Epithelial cell of esophagus (primary cell): ENCODE measurements at regions not wholly inside any gene's neighbourhood (a gene's known extent, or its start where the extent isn't known, plus 50 kb on each side); places are given as distances from the start of the nearest gene placed in this dataset.

Source experiments
- DNase-seq: peaks from one replicate; pipeline ENCODE4 v3.0.0; 2010; ENCODE audit warnings: low read depth
- H3K4me3 ChIP-seq: 2 replicates; pipeline ENCODE4 v1.5.1; 2011; ENCODE audit warnings: mild to moderate bottlenecking, low read length, control low read depth
- CTCF ChIP-seq: IDR thresholded peaks from 2 replicates; pipeline ENCODE4 v1.5.1; 2011; ENCODE audit warnings: low read depth, mild to moderate bottlenecking, low read length, control low read depth, inconsistent platforms; ENCODE audit not compliant: insufficient read depth; ENCODE audit errors: missing control alignments

- TF ChIP-seq CTCF: no peak
- no peak overlapping the region for H3K4me3 ChIP-seq
- DNase-seq: no peak
Measured at GRCh38 chr15:69854001-69854400, 243.7 kb downstream of the TLE3 start.

GRCh38 chr15:69854521-69855181, 243.1 kb downstream of the TLE3 start:
- DNase-seq: no peak
- no peak overlapping the region for H3K4me3 ChIP-seq
- no peak for TF ChIP-seq CTCF

GRCh38 chr15:69855258-69856000, 242.3 kb downstream of the TLE3 start:
- no peak for TF ChIP-seq CTCF
- no peak overlapping the region for H3K4me3 ChIP-seq
- no peak for DNase-seq

GRCh38 chr15:69857250-69857649, 240.5 kb downstream of the TLE3 start:
- TF ChIP-seq CTCF: no peak
- no peak for DNase-seq

GRCh38 chr15:69857686-69858391, 239.9 kb downstream of the TLE3 start:
- DNase-seq: no peak
- H3K4me3 ChIP-seq: no peak overlapping the region
- TF ChIP-seq CTCF: no peak

More at GRCh38 chr15:69857250-69857649, 240.5 kb downstream of the TLE3 start:
- no peak overlapping the region for H3K4me3 ChIP-seq

- TF ChIP-seq CTCF: no peak
Measured at GRCh38 chr15:69858456-69858855, 239.3 kb downstream of the TLE3 start.

More at GRCh38 chr15:69858456-69858855, 239.3 kb downstream of the TLE3 start:
- no peak overlapping the region for H3K4me3 ChIP-seq
- DNase-seq: no peak
